ENCODE measurements at regions not wholly inside any gene's neighbourhood (a gene's known extent, or its start where the extent isn't known, plus 50 kb on each side); places are given as distances from the start of the nearest gene placed in this dataset.

GRCh38 chr2:14747447-14747846 lies 114.9 kb downstream of the LRATD1 start:
- H3K18ac ChIP-seq (ENCODE audit: low read depth in 1 of 2, low read length in 2 of 2), result no peak overlapping the region
- no peak overlapping the region for H3K23ac ChIP-seq (ENCODE audit: low read length in 2 of 2)
- H2BK12ac ChIP-seq (ENCODE audit: low read length in 2 of 2), result no peak overlapping the region
- H3K9me3 ChIP-seq (ENCODE audit: control insufficient read depth, low read length), result no peaks in the 10 kb centered on the region
- H3K36me3 ChIP-seq (ENCODE audit: control insufficient read depth in 1 of 2, insufficient read depth in 2 of 2, low read depth in 1 of 2, low read length in 2 of 2), result no peaks in the 10 kb centered on the region
- no peaks in the 10 kb centered on the region for H3K27me3 ChIP-seq (ENCODE audit: control insufficient read depth in 1 of 2, insufficient read depth in 1 of 2, low read length in 2 of 2)
- H4K8ac ChIP-seq (ENCODE audit: low read length), result no peak overlapping the region
- H3K14ac ChIP-seq (ENCODE audit: low read length in 2 of 2), result no peak overlapping the region
- H4K91ac ChIP-seq (ENCODE audit: low read length), result no peak overlapping the region
- no peak overlapping the region for H2BK15ac ChIP-seq (ENCODE audit: low read depth, poor library complexity, severe bottlenecking)
- no peak for DNase-seq
- H3K4me2 ChIP-seq (ENCODE audit: low read length, poor library complexity, severe bottlenecking), result no peak overlapping the region
- no peak overlapping the region for H2BK5ac ChIP-seq (ENCODE audit: low read depth, low read length, poor library complexity, severe bottlenecking)
- H3K4me1 ChIP-seq (ENCODE audit: control insufficient read depth, insufficient read depth, low read depth, low read length), result no peaks in the 10 kb centered on the region
- H3K79me1 ChIP-seq (replicated peaks; ENCODE audit: low read length, poor library complexity, severe bottlenecking), result no peaks in the 10 kb centered on the region
- H2AK5ac ChIP-seq (ENCODE audit: low read length, severe bottlenecking), result no peak overlapping the region
- no peak overlapping the region for H2BK120ac ChIP-seq (ENCODE audit: low read depth, low read length)
- H3K9ac ChIP-seq (ENCODE audit: low read length), result no peak overlapping the region
- H3K4me3 ChIP-seq (ENCODE audit: insufficient read depth in 1 of 2, low read depth in 1 of 2, low read length in 2 of 2), result no peak overlapping the region
- H3K27ac ChIP-seq (ENCODE audit: low read length, poor library complexity, severe bottlenecking), result no peak overlapping the region
- H3K4ac ChIP-seq (ENCODE audit: low read depth in 1 of 2, low read length in 2 of 2), result no peak overlapping the region
- 80% methylated on average over 4 of the region's 5 CpGs for WGBS
- no peak overlapping the region for H2AFZ ChIP-seq (ENCODE audit: low read depth, low read length)

DNA sequence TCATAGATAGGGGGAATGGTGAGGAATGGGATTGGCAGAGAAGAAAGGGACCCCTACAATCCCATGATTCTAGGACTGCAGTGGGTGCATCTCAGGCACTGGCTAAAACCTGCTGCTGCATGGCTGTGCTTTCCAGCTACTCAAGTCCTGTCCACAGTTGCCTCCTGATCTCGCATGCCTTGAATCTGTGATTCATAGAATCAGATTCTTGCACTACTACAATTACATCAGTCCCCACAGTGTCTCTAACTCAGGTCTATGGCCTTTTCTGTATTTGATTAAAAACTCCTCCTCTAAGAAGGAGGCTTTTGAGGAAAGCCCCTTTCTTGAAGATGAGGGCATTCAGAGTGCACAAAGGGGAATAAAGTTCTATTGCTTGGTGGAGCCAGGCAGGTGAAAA lies 117.4 kb downstream of the LRATD1 start:
- no peak overlapping the region for H4K8ac ChIP-seq (ENCODE audit: low read length)
- H3K14ac ChIP-seq (ENCODE audit: low read length in 2 of 2), result no peak overlapping the region
- H3K9ac ChIP-seq (ENCODE audit: low read length), result no peak overlapping the region
- H2AFZ ChIP-seq (ENCODE audit: low read depth, low read length), result no peak overlapping the region
- 100% methylated on average over 1 of the region's 1 CpG for WGBS
- H2AK5ac ChIP-seq (ENCODE audit: low read length, severe bottlenecking), result no peak overlapping the region
- no peak overlapping the region for H2BK12ac ChIP-seq (ENCODE audit: low read length in 2 of 2)
- H3K4me3 ChIP-seq (ENCODE audit: insufficient read depth in 1 of 2, low read depth in 1 of 2, low read length in 2 of 2), result no peak overlapping the region
- H3K79me1 ChIP-seq (replicated peaks; ENCODE audit: low read length, poor library complexity, severe bottlenecking), result no peaks in the 10 kb centered on the region
- no peak overlapping the region for H2BK15ac ChIP-seq (ENCODE audit: low read depth, poor library complexity, severe bottlenecking)
- no peak overlapping the region for H3K4me2 ChIP-seq (ENCODE audit: low read length, poor library complexity, severe bottlenecking)
- no peaks in the 10 kb centered on the region for H3K4me1 ChIP-seq (ENCODE audit: control insufficient read depth, insufficient read depth, low read depth, low read length)
- H2BK5ac ChIP-seq (ENCODE audit: low read depth, low read length, poor library complexity, severe bottlenecking), result no peak overlapping the region
- H3K4ac ChIP-seq (ENCODE audit: low read depth in 1 of 2, low read length in 2 of 2), result no peak overlapping the region
- no peak overlapping the region for H4K91ac ChIP-seq (ENCODE audit: low read length)
- no peaks in the 10 kb centered on the region for H3K36me3 ChIP-seq (ENCODE audit: control insufficient read depth in 1 of 2, insufficient read depth in 2 of 2, low read depth in 1 of 2, low read length in 2 of 2)
- H3K9me3 ChIP-seq (ENCODE audit: control insufficient read depth, low read length), result no peaks in the 10 kb centered on the region
- H2BK120ac ChIP-seq (ENCODE audit: low read depth, low read length), result no peak overlapping the region
- no peak for DNase-seq
- H3K27ac ChIP-seq (ENCODE audit: low read length, poor library complexity, severe bottlenecking), result no peak overlapping the region
- no peaks in the 10 kb centered on the region for H3K27me3 ChIP-seq (ENCODE audit: control insufficient read depth in 1 of 2, insufficient read depth in 1 of 2, low read length in 2 of 2)
- no peak overlapping the region for H3K18ac ChIP-seq (ENCODE audit: low read depth in 1 of 2, low read length in 2 of 2)
- H3K23ac ChIP-seq (ENCODE audit: low read length in 2 of 2), result no peak overlapping the region

DNA sequence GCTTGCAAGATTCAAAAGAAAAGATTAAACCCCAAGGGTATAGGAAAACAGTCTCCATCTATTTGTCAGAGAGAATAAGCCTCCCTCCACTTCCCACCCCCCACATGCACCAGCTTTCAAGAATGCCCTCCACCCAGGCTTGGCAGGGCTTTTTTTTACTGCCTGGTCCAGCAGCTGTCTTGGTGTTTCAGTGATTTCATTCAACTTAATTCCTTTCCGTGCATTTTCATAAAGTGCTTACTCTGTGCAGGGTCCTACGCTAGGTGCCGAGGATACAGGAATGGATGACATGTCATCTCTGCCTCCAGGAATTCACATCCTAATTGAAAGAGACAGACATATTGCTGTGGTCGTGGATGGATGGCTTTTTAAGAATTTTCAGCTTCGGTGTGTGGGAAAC lies 117.9 kb downstream of the LRATD1 start:
- Histone ChIP-seq H3K4me2 (ENCODE audit: low read length, poor library complexity, severe bottlenecking) (no peak overlapping the region), H3K79me1 (replicated peaks; ENCODE audit: low read length, poor library complexity, severe bottlenecking) (no peaks in the 10 kb centered on the region), H2AFZ (ENCODE audit: low read depth, low read length) (no peak overlapping the region), H3K4ac (ENCODE audit: low read depth in 1 of 2, low read length in 2 of 2) (no peak overlapping the region), H3K23ac (ENCODE audit: low read length in 2 of 2) (no peak overlapping the region), H3K9me3 (ENCODE audit: control insufficient read depth, low read length) (no peaks in the 10 kb centered on the region), H2BK15ac (ENCODE audit: low read depth, poor library complexity, severe bottlenecking) (no peak overlapping the region), H2BK5ac (ENCODE audit: low read depth, low read length, poor library complexity, severe bottlenecking) (no peak overlapping the region), H3K14ac (ENCODE audit: low read length in 2 of 2) (no peak overlapping the region), H3K4me1 (ENCODE audit: control insufficient read depth, insufficient read depth, low read depth, low read length) (no peaks in the 10 kb centered on the region), H3K36me3 (ENCODE audit: control insufficient read depth in 1 of 2, insufficient read depth in 2 of 2, low read depth in 1 of 2, low read length in 2 of 2) (no peaks in the 10 kb centered on the region), H2BK12ac (ENCODE audit: low read length in 2 of 2) (no peak overlapping the region), H3K9ac (ENCODE audit: low read length) (no peak overlapping the region), H3K18ac (ENCODE audit: low read depth in 1 of 2, low read length in 2 of 2) (no peak overlapping the region), H4K91ac (ENCODE audit: low read length) (no peak overlapping the region), H2AK5ac (ENCODE audit: low read length, severe bottlenecking) (no peak overlapping the region), H4K8ac (ENCODE audit: low read length) (no peak overlapping the region), H2BK120ac (ENCODE audit: low read depth, low read length) (no peak overlapping the region), H3K27me3 (ENCODE audit: control insufficient read depth in 1 of 2, insufficient read depth in 1 of 2, low read length in 2 of 2) (no peaks in the 10 kb centered on the region), H3K4me3 (ENCODE audit: insufficient read depth in 1 of 2, low read depth in 1 of 2, low read length in 2 of 2) (no peak overlapping the region), H3K27ac (ENCODE audit: low read length, poor library complexity, severe bottlenecking) (no peak overlapping the region)
- no peak for DNase-seq
- WGBS, result 85% methylated on average over 4 of the region's 5 CpGs

DNA sequence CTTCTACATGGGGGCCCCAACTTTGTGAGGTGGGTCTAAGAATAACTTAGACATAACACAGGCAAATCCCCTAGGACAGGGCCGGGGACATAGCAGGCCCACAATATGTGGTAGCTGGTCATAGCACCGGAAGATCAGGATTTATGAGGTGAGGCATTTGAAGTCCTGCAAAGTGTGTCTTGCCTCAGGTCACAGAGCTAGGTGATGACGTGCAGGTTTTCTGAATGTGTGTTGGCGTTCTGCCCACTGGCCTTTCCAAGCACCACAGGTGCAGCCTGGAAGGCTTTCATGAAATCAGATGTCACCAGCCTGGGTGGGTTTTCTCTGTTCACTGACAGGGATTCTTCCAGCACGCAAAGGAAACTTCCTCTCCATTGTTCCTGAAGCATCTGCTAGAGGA lies 119.1 kb downstream of the LRATD1 start:
- H3K14ac ChIP-seq (ENCODE audit: low read length in 2 of 2), result no peak overlapping the region
- no peak overlapping the region for H3K18ac ChIP-seq (ENCODE audit: low read depth in 1 of 2, low read length in 2 of 2)
- H2BK12ac ChIP-seq (ENCODE audit: low read length in 2 of 2), result no peak overlapping the region
- H3K4me3 ChIP-seq (ENCODE audit: insufficient read depth in 1 of 2, low read depth in 1 of 2, low read length in 2 of 2), result no peak overlapping the region
- no peak overlapping the region for H3K9ac ChIP-seq (ENCODE audit: low read length)
- H2BK15ac ChIP-seq (ENCODE audit: low read depth, poor library complexity, severe bottlenecking), result no peak overlapping the region
- no peaks in the 10 kb centered on the region for H3K4me1 ChIP-seq (ENCODE audit: control insufficient read depth, insufficient read depth, low read depth, low read length)
- H3K4ac ChIP-seq (ENCODE audit: low read depth in 1 of 2, low read length in 2 of 2), result no peak overlapping the region
- 79% methylated on average over 5 of the region's 5 CpGs for WGBS
- H3K27me3 ChIP-seq (ENCODE audit: control insufficient read depth in 1 of 2, insufficient read depth in 1 of 2, low read length in 2 of 2), result no peaks in the 10 kb centered on the region
- H2AFZ ChIP-seq (ENCODE audit: low read depth, low read length), result no peak overlapping the region
- no peak overlapping the region for H2BK5ac ChIP-seq (ENCODE audit: low read depth, low read length, poor library complexity, severe bottlenecking)
- no peak overlapping the region for H2AK5ac ChIP-seq (ENCODE audit: low read length, severe bottlenecking)
- no peaks in the 10 kb centered on the region for H3K79me1 ChIP-seq (replicated peaks; ENCODE audit: low read length, poor library complexity, severe bottlenecking)
- no peak overlapping the region for H3K27ac ChIP-seq (ENCODE audit: low read length, poor library complexity, severe bottlenecking)
- H3K4me2 ChIP-seq (ENCODE audit: low read length, poor library complexity, severe bottlenecking), result no peak overlapping the region
- H4K91ac ChIP-seq (ENCODE audit: low read length), result no peak overlapping the region
- H3K36me3 ChIP-seq (ENCODE audit: control insufficient read depth in 1 of 2, insufficient read depth in 2 of 2, low read depth in 1 of 2, low read length in 2 of 2), result no peaks in the 10 kb centered on the region
- H3K23ac ChIP-seq (ENCODE audit: low read length in 2 of 2), result no peak overlapping the region
- H3K9me3 ChIP-seq (ENCODE audit: control insufficient read depth, low read length), result no peaks in the 10 kb centered on the region
- no peak overlapping the region for H2BK120ac ChIP-seq (ENCODE audit: low read depth, low read length)
- no peak overlapping the region for H4K8ac ChIP-seq (ENCODE audit: low read length)
- DNase-seq, result no peak

Measured in mesenchymal stem cell (in vitro differentiated cells and primary cell).